Breast epithelium (tissue), 4 donors: ENCODE measurements at regions not wholly inside any gene's neighbourhood (a gene's known extent, or its start where the extent isn't known, plus 50 kb on each side); places are given as distances from the start of the nearest gene placed in this dataset.
"Not testable (repeated sequence)": the region's sequence is repeated elsewhere in the genome, so short reads cannot be mapped to it uniquely, and the experiment has no call there.

Source experiments
- DNase-seq, 2 donors: peaks; one replicate each; pipeline ENCODE4 v3.0.0-alpha.2; 2019; ENCODE audit warnings: low spot score in 2 of 2
- H3K27ac ChIP-seq, 2 donors: fragments of 200-600 bp; sonication (generic) in 1 of 2; one replicate each; pipeline ENCODE4 v1.5.1; 2016 to 2019; ENCODE audit warnings: mild to moderate bottlenecking in 1 of 2
- H3K27me3 ChIP-seq, 2 donors: fragments of 200-600 bp; sonication (generic) in 1 of 2; one replicate each; pipeline versions ENCODE4 v1.5.1 to v1.6.0; 2017 to 2019; ENCODE audit warnings: control low read depth in 1 of 2, mild to moderate bottlenecking in 1 of 2
- H3K36me3 ChIP-seq: fragments of 200-600 bp; one replicate; pipeline ENCODE4 v1.5.1; 2019
- H3K4me1 ChIP-seq, 2 donors: fragments of 200-600 bp; sonication (generic); one replicate each; pipeline ENCODE4 v1.5.1; 2016 to 2019; ENCODE audit warnings: control low read depth in 1 of 2
- H3K4me3 ChIP-seq, 3 donors: fragments of 200-600 bp; sonication (generic); 1 replicate in 2 of 3; 2 replicates in 1 of 3; pipeline ENCODE4 v1.5.1; 2016 to 2019; ENCODE audit warnings: mild to moderate bottlenecking in 3 of 3, moderate library complexity in 2 of 3
- H3K9me3 ChIP-seq, 2 donors: fragments of 200-600 bp; sonication (generic) in 1 of 2; one replicate each; pipeline ENCODE4 v1.5.1; 2016 to 2019; ENCODE audit warnings: control low read depth in 1 of 2
- POLR2A ChIP-seq: fragments of 450-650 bp; IDR thresholded peaks from one replicate; pipeline ENCODE4 v1.6.1; 2016; ENCODE audit warnings: antibody characterized with exemption, mild to moderate bottlenecking, moderate library complexity
- POLR2AphosphoS5 ChIP-seq, 3 donors: sonication (generic); formaldehyde crosslinking; IDR thresholded peaks; one replicate each; pipeline ENCODE4 v1.6.1; 2017; ENCODE audit warnings: antibody characterized with exemption in 3 of 3
- intact Hi-C: fragments of 100-400 bp; cut with DNase I; formaldehyde crosslinking; loops from one replicate; pipeline ENCODE4 v1.15.1; 2023; ENCODE audit warnings: low total_unique reads
- TF ChIP-seq, protein P1 (sequence below), 3 donors: fragments of 450-650 bp; IDR thresholded peaks; one replicate each; pipeline ENCODE4 v1.5.1; 2016 to 2017; ENCODE audit warnings: antibody characterized with exemption in 3 of 3, mild to moderate bottlenecking in 3 of 3, moderate library complexity in 3 of 3

DNA sequence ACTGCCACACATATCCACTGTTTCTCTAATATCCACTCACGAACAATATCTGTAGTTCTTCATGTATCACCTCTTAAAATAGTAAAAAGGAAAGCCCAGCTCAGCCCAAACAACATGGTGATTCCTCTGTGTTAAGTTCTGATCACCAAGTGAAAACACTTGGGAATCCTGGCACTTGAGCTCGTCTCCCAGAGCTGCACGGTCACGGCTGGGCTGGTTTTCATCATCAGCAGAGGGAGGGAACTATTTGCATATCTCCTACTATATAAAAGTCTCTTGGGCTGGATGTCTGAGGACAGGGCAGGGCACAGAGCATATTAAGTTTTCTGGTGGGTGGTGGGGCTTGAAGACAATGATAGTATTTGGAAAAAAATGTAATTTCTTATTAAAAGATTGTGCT, 870.6 kb downstream of the TMEM121 start:
- intact Hi-C loops = no loop called here
- Histone ChIP-seq H3K27ac (no peak overlapping the region), H3K4me3 (no peak overlapping the region), H3K9me3 (no peaks in the 10 kb centered on the region), H3K36me3 (no peaks in the 10 kb centered on the region), H3K27me3 (peaks cover 0 to 6% of the 10 kb centered on the region in 2 donors), H3K4me1 (no peaks in the 10 kb centered on the region)
- TF ChIP-seq POLR2A (no peak), POLR2AphosphoS5 (IDR thresholded peaks at IDR 0.05) (no peak)
- TF ChIP-seq, protein P1, sequence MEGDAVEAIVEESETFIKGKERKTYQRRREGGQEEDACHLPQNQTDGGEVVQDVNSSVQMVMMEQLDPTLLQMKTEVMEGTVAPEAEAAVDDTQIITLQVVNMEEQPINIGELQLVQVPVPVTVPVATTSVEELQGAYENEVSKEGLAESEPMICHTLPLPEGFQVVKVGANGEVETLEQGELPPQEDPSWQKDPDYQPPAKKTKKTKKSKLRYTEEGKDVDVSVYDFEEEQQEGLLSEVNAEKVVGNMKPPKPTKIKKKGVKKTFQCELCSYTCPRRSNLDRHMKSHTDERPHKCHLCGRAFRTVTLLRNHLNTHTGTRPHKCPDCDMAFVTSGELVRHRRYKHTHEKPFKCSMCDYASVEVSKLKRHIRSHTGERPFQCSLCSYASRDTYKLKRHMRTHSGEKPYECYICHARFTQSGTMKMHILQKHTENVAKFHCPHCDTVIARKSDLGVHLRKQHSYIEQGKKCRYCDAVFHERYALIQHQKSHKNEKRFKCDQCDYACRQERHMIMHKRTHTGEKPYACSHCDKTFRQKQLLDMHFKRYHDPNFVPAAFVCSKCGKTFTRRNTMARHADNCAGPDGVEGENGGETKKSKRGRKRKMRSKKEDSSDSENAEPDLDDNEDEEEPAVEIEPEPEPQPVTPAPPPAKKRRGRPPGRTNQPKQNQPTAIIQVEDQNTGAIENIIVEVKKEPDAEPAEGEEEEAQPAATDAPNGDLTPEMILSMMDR (IDR thresholded peaks at IDR 0.05) = no peak
- no peak for DNase-seq

GRCh38 chr14:106398931-106399331, 872.5 kb downstream of the TMEM121 start:
- H3K9me3 ChIP-seq, H3K27me3 ChIP-seq, H3K4me1 ChIP-seq, intact Hi-C loops, H3K27ac ChIP-seq, H3K4me3 ChIP-seq, DNase-seq, H3K36me3 ChIP-seq: not testable (repeated sequence)

- intact Hi-C loops, H3K36me3 ChIP-seq, H3K27ac ChIP-seq, H3K4me1 ChIP-seq, H3K27me3 ChIP-seq, DNase-seq, H3K4me3 ChIP-seq, H3K9me3 ChIP-seq: not testable (repeated sequence)
Measured at GRCh38 chr14:106401316-106401715, 874.9 kb downstream of the TMEM121 start.

GRCh38 chr14:106410229-106410628, 883.8 kb downstream of the TMEM121 start:
- DNase-seq, intact Hi-C loops, H3K36me3 ChIP-seq: not testable (repeated sequence)

DNA sequence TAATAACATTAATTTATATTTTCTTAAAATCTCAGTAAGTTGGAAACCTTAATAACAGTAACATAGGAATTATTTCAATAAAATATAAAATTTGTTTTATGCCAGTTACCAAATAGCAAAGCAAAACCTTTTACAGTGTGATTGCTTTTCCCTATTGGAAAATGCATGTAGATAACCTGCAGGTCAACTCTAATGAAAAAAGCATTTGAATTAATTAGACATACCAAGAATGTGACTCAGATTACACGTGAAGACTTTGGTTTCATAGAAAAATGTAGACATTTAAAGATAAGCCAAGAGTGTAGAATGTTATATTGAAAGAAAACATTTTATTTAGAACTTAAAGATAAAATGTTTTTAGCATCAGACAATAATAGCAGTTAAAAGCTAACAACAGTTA, 888.1 kb downstream of the TMEM121 start:
- intact Hi-C loops = no loop called here
- no peak overlapping the region for H3K4me3 ChIP-seq

More at GRCh38 chr14:106410229-106410628, 883.8 kb downstream of the TMEM121 start:
- not testable (repeated sequence) for H3K27me3 ChIP-seq, H3K4me3 ChIP-seq, H3K27ac ChIP-seq, H3K9me3 ChIP-seq, H3K4me1 ChIP-seq

GRCh38 chr14:106417224-106418049, 891.1 kb downstream of the TMEM121 start:
- no peaks in the 10 kb centered on the region for H3K27me3 ChIP-seq
- no peak for DNase-seq
- H3K4me1 ChIP-seq = no peaks in the 10 kb centered on the region
- H3K27ac ChIP-seq = no peak overlapping the region
- intact Hi-C loops = no loop called here
- TF ChIP-seq POLR2AphosphoS5 (IDR thresholded peaks at IDR 0.05) (no peak), POLR2A (no peak)
- TF ChIP-seq, protein P1 (IDR thresholded peaks at IDR 0.05) = no peak
- no peak overlapping the region for H3K4me3 ChIP-seq
- no peaks in the 10 kb centered on the region for H3K36me3 ChIP-seq
- H3K9me3 ChIP-seq = no peaks in the 10 kb centered on the region

More for the DNA sequence above, 888.1 kb downstream of the TMEM121 start:
- H3K9me3 ChIP-seq = no peaks in the 10 kb centered on the region
- TF ChIP-seq, protein P1 (IDR thresholded peaks at IDR 0.05) = no peak
- TF ChIP-seq POLR2AphosphoS5 (IDR thresholded peaks at IDR 0.05) (no peak), POLR2A (no peak)
- H3K36me3 ChIP-seq = no peaks in the 10 kb centered on the region
- H3K4me1 ChIP-seq = no peaks in the 10 kb centered on the region
- DNase-seq = no peak
- no peak overlapping the region for H3K27ac ChIP-seq
- H3K27me3 ChIP-seq = no peaks in the 10 kb centered on the region
